H1 (cell line): ENCODE measurements at regions not wholly inside any gene's neighbourhood (a gene's known extent, or its start where the extent isn't known, plus 50 kb on each side); places are given as distances from the start of the nearest gene placed in this dataset.

ENCODE experiments used
- CTCF ChIA-PET: fragments of 300-600 bp; sonication (Branson Sonifier 250); formaldehyde crosslinking; loops from one replicate; lab custom pipeline; 2021; ENCODE audit not compliant: partially characterized antibody; lab: Charles Lee
- POLR2A ChIA-PET: fragments of 300-600 bp; sonication (Branson Sonifier 250); formaldehyde crosslinking; loops from one replicate; lab custom pipeline; 2021; ENCODE audit warnings: inconsistent platforms; ENCODE audit not compliant: partially characterized antibody; lab: Charles Lee
- DNase-seq, 2 experiments: peaks; one replicate each; pipeline versions ENCODE4 v3.0.0 to v3.0.0-alpha.2; 2010 to 2022; ENCODE audit warnings: low spot score in 2 of 2, low read depth in 1 of 2, mixed read lengths in 1 of 2
- FAIRE-seq: peaks from 2 replicates; lab custom pipeline; 2011; peaks lifted over from hg19 to GRCh38; lab: Jason Lieb, UNC
- H2AFZ ChIP-seq: 2 replicates; pipeline ENCODE4 v1.8.1; 2012; ENCODE audit warnings: low read length, inconsistent platforms
- H2AK5ac ChIP-seq: 2 replicates; pipeline ENCODE4 v1.6.1; 2013; ENCODE audit warnings: low read depth, low read length
- H2BK120ac ChIP-seq: replicated peaks from 2 replicates; pipeline ENCODE3; 2013; ENCODE audit warnings: low read depth, low read length, inconsistent platforms
- H2BK12ac ChIP-seq: 2 replicates; pipeline ENCODE4 v1.6.1; 2013; ENCODE audit warnings: low read depth, low read length
- H2BK15ac ChIP-seq: 2 replicates; pipeline ENCODE4 v1.6.1; 2013; ENCODE audit warnings: low read length
- H2BK20ac ChIP-seq: 2 replicates; pipeline ENCODE4 v1.6.1; 2013; ENCODE audit warnings: low read length
- H2BK5ac ChIP-seq: 2 replicates; pipeline ENCODE4 v1.6.1; 2013; ENCODE audit warnings: low read depth, low read length
- H3K14ac ChIP-seq: 2 replicates; pipeline ENCODE4 v1.6.1; 2013; ENCODE audit warnings: inconsistent platforms; ENCODE audit not compliant: insufficient read length
- H3K18ac ChIP-seq: 2 replicates; pipeline ENCODE4 v1.6.1; 2013; ENCODE audit warnings: low read length; ENCODE audit errors: extremely low read depth
- H3K23ac ChIP-seq: 2 replicates; pipeline ENCODE4 v1.6.1; 2013; ENCODE audit warnings: inconsistent platforms; ENCODE audit not compliant: insufficient read length
- H3K23me2 ChIP-seq: 2 replicates; pipeline ENCODE4 v1.6.1; 2013; ENCODE audit warnings: low read depth, low read length
- H3K27ac ChIP-seq: 2 replicates; pipeline ENCODE4 v1.6.1; 2011; ENCODE audit warnings: low read depth, low read length, inconsistent platforms
- H3K27me3 ChIP-seq, 4 experiments: replicated peaks in 1 of 4; 1 replicate in 1 of 4; 2 replicates in 3 of 4; pipeline versions ENCODE4 v1.6.1 to v1.8.1; 2011 to 2013; ENCODE audit warnings: low read length in 3 of 4, mild to moderate bottlenecking in 3 of 4, inconsistent platforms in 2 of 4, mixed read lengths in 2 of 4, moderate library complexity in 1 of 4; ENCODE audit not compliant: control insufficient read depth in 3 of 4, insufficient read depth in 3 of 4; ENCODE audit errors: extremely low read depth in 1 of 4
- H3K36me3 ChIP-seq, 4 experiments: 2 replicates each; pipeline versions ENCODE4 v1.6.1 to v1.8.1; 2011 to 2013; ENCODE audit warnings: mild to moderate bottlenecking in 4 of 4, low read length in 3 of 4, moderate library complexity in 2 of 4, control low read depth in 1 of 4, inconsistent platforms in 1 of 4; ENCODE audit not compliant: insufficient read depth in 4 of 4, control insufficient read depth in 2 of 4
- H3K4ac ChIP-seq: replicated peaks from 2 replicates; pipeline ENCODE3; 2013; ENCODE audit warnings: low read length, low read depth, mixed read lengths, inconsistent platforms; ENCODE audit not compliant: insufficient read length
- H3K4me1 ChIP-seq, 4 experiments: replicated peaks in 1 of 4; 1 replicate in 1 of 4; 2 replicates in 3 of 4; pipeline versions ENCODE4 v1.6.1 to v1.8.1; 2011 to 2013; ENCODE audit warnings: low read length in 3 of 4, inconsistent platforms in 2 of 4, mixed read lengths in 1 of 4; ENCODE audit not compliant: insufficient read depth in 4 of 4, control insufficient read depth in 3 of 4
- H3K4me2 ChIP-seq, 2 experiments: 2 replicates each; pipeline versions ENCODE4 v1.6.1 to v1.8.1; 2011 to 2013; ENCODE audit warnings: low read depth in 2 of 2, low read length in 2 of 2, control low read depth in 1 of 2, inconsistent platforms in 1 of 2, mild to moderate bottlenecking in 1 of 2; ENCODE audit not compliant: insufficient read depth in 1 of 2
- H3K4me3 ChIP-seq, 4 experiments: fragments of 200-600, 300-600 bp in 1 of 4; sonication (generic), shearing (Covaris generic), sonication (Bioruptor Twin) in 1 of 4; 2 replicates each; pipeline versions ENCODE4 v1.5.1 to v1.8.1; 2011 to 2016; ENCODE audit warnings: low read length in 4 of 4, low read depth in 3 of 4, control low read depth in 2 of 4, inconsistent platforms in 2 of 4, mild to moderate bottlenecking in 2 of 4, mixed read lengths in 1 of 4, moderate library complexity in 1 of 4; ENCODE audit not compliant: insufficient read depth in 2 of 4; ENCODE audit errors: extremely low read depth in 1 of 4
- H3K56ac ChIP-seq: replicated peaks from 2 replicates; pipeline ENCODE3; 2013; ENCODE audit warnings: low read depth, mild to moderate bottlenecking, mixed read lengths, low read length, inconsistent platforms; ENCODE audit not compliant: insufficient read length
- H3K79me1 ChIP-seq: 2 replicates; pipeline ENCODE4 v1.6.1; 2013; ENCODE audit warnings: low read depth, low read length, control low read depth
- H3K79me2 ChIP-seq, 2 experiments: 2 replicates each; pipeline versions ENCODE4 v1.6.1 to v1.8.1; 2012 to 2013; ENCODE audit warnings: low read length in 2 of 2, mild to moderate bottlenecking in 2 of 2, inconsistent platforms in 1 of 2; ENCODE audit not compliant: insufficient read depth in 2 of 2, control insufficient read depth in 1 of 2
- H3K9ac ChIP-seq, 4 experiments: replicated peaks in 1 of 4; 1 replicate in 1 of 4; 2 replicates in 3 of 4; pipeline versions ENCODE4 v1.6.1 to v1.8.1; 2011 to 2013; ENCODE audit warnings: low read depth in 3 of 4, low read length in 3 of 4, control low read depth in 2 of 4, mild to moderate bottlenecking in 2 of 4, moderate library complexity in 2 of 4, inconsistent platforms in 1 of 4; ENCODE audit errors: extremely low read depth in 1 of 4
- H3K9me3 ChIP-seq, 2 experiments: 2 replicates each; pipeline versions ENCODE4 v1.6.1 to v1.8.1; 2012 to 2013; ENCODE audit warnings: mild to moderate bottlenecking in 2 of 2, moderate library complexity in 2 of 2, control low read depth in 1 of 2, inconsistent platforms in 1 of 2, low read depth in 1 of 2, low read length in 1 of 2, mixed read lengths in 1 of 2; ENCODE audit not compliant: insufficient read depth in 2 of 2
- H4K20me1 ChIP-seq, 2 experiments: replicated peaks in 1 of 2; 2 replicates each; pipeline versions ENCODE3 to v1.8.1; 2011 to 2013; ENCODE audit warnings: inconsistent platforms in 2 of 2, low read length in 2 of 2, mild to moderate bottlenecking in 1 of 2; ENCODE audit not compliant: insufficient read depth in 2 of 2, control insufficient read depth in 1 of 2
- H4K5ac ChIP-seq: 2 replicates; pipeline ENCODE4 v1.6.1; 2013; ENCODE audit warnings: low read length, low read depth, mixed read lengths, inconsistent platforms; ENCODE audit not compliant: insufficient read length
- H4K8ac ChIP-seq: 2 replicates; pipeline ENCODE4 v1.8.0; 2013; ENCODE audit warnings: mild to moderate bottlenecking, moderate library complexity, low read length, inconsistent platforms; ENCODE audit not compliant: insufficient read depth; ENCODE audit errors: extremely low read depth
- H4K91ac ChIP-seq: replicated peaks from 2 replicates; pipeline ENCODE3; 2013; ENCODE audit warnings: low read length, mixed read lengths, inconsistent platforms; ENCODE audit not compliant: insufficient read length
- WGBS, 2 experiments: shearing (Covaris generic) in 1 of 2; methylation state at CpG; one replicate each; pipeline versions ENCODE4 v1.1.6 to v1.1.7; 2013 to 2015; ENCODE audit warnings: low lambda C conversion rate in 2 of 2, mixed read lengths in 2 of 2, inconsistent platforms in 1 of 2, low coverage in 1 of 2, missing lambda C conversion rate in 1 of 2; ENCODE audit not compliant: insufficient replicate concordance in 2 of 2, insufficient coverage in 1 of 2, insufficient read length in 1 of 2; ENCODE audit errors: extremely low coverage in 1 of 2, missing lambda C conversion rate in 1 of 2; 5-methylcytosine and 5-hydroxymethylcytosine counted together

DNA sequence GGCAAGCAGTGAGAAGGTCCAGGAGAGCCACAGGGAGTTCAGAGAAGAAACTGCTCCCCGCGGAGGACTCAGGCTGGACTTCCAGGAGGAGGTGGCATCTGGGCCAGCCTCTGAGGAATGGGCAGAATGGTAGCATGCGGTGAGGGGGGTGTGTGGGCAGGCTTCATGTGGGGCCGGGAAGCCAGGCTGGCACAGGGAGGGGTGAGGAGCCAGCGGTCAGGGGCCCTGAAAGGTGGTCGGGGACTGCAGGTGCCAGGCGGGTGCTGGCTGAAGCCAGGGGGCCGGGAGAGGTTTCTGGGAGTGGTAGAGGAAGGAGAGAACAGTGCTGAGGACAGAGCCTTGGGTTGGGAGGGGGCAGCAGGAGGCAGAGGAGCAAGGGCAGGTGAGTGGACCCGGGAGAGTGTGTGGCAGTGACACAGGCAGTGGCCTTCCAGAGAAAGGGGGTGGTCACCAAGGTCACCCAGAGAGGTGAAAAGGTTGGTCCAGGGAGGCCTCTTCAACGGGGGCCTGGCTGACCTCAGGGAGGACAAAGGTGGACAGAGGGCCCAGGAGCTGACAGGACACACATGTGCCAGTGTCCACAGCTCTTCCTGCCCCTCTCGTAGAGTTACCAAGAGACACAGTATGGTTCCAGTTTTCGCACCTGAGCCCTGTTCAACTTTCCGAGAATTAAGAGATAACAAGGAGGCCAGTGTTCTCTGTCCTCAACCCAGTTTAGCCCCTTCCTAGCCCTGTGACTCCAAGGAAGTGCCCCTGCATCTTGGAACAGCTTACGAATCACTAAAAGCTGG lies 101.2 kb upstream of the ASB18 start:
- POLR2A ChIA-PET, result no interaction called here
- DNase-seq (no peak), FAIRE-seq (no peak)
- no peaks in the 10 kb centered on the region for H3K9me3 ChIP-seq
- H4K20me1 ChIP-seq, result no peaks in the 10 kb centered on the region
- H2BK120ac ChIP-seq, result no peak overlapping the region
- no peak overlapping the region for H2AFZ ChIP-seq
- H3K56ac ChIP-seq, result no peak overlapping the region
- no peak overlapping the region for H3K9ac ChIP-seq
- H2BK12ac ChIP-seq, result no peak overlapping the region
- no peak overlapping the region for H4K5ac ChIP-seq
- H3K36me3 ChIP-seq, result no peaks in the 10 kb centered on the region
- no peak overlapping the region for H3K4me2 ChIP-seq
- 95% methylated on average over 14 of the region's 14 CpGs; no CpG with 5 or more reads in 1 of the 2 experiments for whole genome bisulfite sequencing, 2 experiments
- H3K14ac ChIP-seq, result no peak overlapping the region
- H2AK5ac ChIP-seq, result no peak overlapping the region
- H3K23me2 ChIP-seq, result 0 out of 2 replicates have a peak, but pooled peaks cover 2% of the 10 kb centered on the region
- CTCF ChIA-PET, result interaction anchor here (0.8 to 1.2 kb wide), 2 partner anchors 12 to 162 kb away, joined by 3 to 4 read pairs; no protein-coding TSS in a partner anchor
- no peak overlapping the region for H4K8ac ChIP-seq
- H4K91ac ChIP-seq, result no peak overlapping the region
- H3K79me1 ChIP-seq, result no peaks in the 10 kb centered on the region
- H3K79me2 ChIP-seq, result no peaks in the 10 kb centered on the region
- H3K4ac ChIP-seq, result no peak overlapping the region
- no peaks in the 10 kb centered on the region; a peak in 1 of 7 replicates for H3K4me1 ChIP-seq
- H2BK20ac ChIP-seq, result no peak overlapping the region
- H3K23ac ChIP-seq, result no peak overlapping the region
- no peak overlapping the region for H2BK5ac ChIP-seq
- no peak overlapping the region for H3K18ac ChIP-seq
- no peak overlapping the region for H2BK15ac ChIP-seq
- no peaks in the 10 kb centered on the region for H3K27me3 ChIP-seq
- H3K27ac ChIP-seq, result no peak overlapping the region
- H3K4me3 ChIP-seq, result no peak overlapping the region
